Right renal pelvis (tissue), 4 donors: ENCODE measurements at regions not wholly inside any gene's neighbourhood (a gene's known extent, or its start where the extent isn't known, plus 50 kb on each side); places are given as distances from the start of the nearest gene placed in this dataset.

ENCODE experiments used
- DNase-seq, 4 donors: peaks; one replicate each; pipeline ENCODE4 v3.0.0-alpha.2; 2013; ENCODE audit warnings: low read depth in 4 of 4, low spot score in 3 of 4, missing footprints in 1 of 4

GRCh38 chr2:133835821-133836619 is 267.8 kb upstream of the NCKAP5 start:
- DNase-seq = no peak

- no peak for DNase-seq
Observed at GRCh38 chr2:133836691-133837345, 268.6 kb upstream of the NCKAP5 start.

- no peak for DNase-seq
Observed at GRCh38 chr2:133837441-133838094, 269.3 kb upstream of the NCKAP5 start.

- DNase-seq = no peak
Observed at GRCh38 chr2:133838642-133839365, 270.5 kb upstream of the NCKAP5 start.

- DNase-seq = no peak
Observed at GRCh38 chr2:133839677-133840076, 271.4 kb upstream of the NCKAP5 start.

GRCh38 chr2:133840761-133841160 is 272.5 kb upstream of the NCKAP5 start:
- no peak for DNase-seq

- DNase-seq = no peak
Observed at GRCh38 chr2:133841900-133842299, 273.6 kb upstream of the NCKAP5 start.

- no peak for DNase-seq
Observed at GRCh38 chr2:133842446-133842845, 274.2 kb upstream of the NCKAP5 start.

DNA sequence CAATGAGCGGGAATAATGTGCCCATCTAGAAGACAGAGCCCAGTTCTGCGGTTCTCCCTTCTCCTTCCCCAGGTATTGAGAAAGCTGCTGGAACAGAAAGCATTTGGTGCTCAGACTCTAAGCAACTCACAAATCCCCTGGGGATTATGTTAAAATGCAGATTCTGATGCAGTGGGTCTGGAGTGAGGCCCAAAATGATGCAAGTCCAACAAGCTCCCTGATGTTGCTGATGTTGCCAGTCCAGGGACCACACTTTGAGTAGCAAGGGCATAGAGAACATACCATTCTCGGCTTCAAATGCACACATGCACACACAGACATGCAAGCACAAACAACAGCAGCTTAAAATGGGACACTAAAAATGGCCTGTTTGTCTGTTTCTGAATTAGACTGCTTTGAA is 274.8 kb upstream of the NCKAP5 start:
- DNase-seq = no peak

DNA sequence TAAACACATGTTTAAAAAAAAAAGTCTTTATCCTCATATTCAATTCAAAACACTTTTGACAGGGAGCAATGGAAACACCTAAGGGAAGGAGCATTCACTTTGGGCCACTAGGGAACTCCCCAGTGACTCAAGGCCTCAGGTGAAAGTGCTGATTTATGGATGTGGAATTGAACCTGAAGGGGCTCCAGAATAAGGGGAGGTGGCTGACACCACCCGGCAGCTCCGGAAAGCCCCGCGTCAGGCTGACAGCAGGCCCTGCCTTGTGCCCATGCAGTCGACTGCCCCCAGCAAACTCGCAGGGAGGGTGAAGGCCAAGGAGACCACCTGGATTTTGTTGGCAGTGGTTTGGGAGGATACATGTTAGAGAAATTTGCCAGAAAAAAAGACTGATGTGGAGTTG is 275.3 kb upstream of the NCKAP5 start:
- DNase-seq = no peak

DNA sequence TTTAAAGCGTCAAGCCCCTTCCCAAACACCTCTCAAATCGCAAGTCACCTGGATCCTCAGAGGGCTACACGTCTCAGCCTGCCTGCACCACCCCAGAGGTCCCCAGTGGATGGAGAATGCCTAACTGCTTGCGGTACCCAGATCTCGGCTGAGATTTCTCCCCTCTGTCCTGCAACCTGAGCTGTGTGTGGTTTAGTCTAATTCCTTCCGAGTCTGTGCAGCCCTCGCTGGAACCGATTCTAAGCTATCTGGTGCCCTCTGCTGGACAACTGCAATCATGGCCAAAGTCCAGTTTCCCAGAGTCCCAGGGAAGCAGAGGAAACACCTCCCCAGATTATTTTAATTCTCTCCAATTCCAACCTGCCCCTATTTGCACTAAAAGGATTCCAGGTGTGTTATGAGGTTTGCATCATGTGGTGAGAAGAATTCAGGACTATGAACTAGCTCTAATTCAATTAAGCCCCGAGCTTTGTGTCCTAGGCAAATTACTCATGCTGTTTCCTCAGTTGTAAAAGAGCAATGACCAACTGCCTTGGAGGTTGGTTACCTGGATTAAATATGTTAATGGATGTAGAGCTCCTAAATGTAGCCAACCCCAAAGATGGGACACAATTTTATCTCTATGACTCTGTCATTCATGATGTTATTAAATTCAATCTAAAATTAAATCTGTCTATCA is 276.1 kb upstream of the NCKAP5 start:
- DNase-seq = peak; percentile 53 to 58 (median 54)

DNA sequence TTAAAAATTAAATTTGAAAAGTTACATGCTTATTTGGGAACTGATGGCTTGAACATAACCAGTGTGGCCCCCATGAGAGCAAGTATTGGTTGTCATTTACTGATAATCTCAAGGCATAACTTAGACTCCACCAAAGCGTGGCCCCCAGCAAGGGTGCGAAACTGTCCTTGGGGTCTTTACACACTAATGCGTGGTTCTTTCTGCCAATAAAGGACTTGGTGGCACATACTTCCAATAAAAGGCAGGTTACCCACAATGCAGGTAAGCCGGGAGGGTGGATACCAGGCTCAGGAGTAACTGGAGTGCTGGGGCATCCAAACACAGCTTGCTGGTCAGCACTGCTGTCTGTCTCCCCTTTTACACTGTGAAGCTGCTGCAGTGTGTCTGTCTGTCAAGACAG is 278.2 kb upstream of the NCKAP5 start:
- DNase-seq = no peak

- DNase-seq = no peak
Observed at GRCh38 chr2:133847591-133847990, 279.3 kb upstream of the NCKAP5 start.

DNA sequence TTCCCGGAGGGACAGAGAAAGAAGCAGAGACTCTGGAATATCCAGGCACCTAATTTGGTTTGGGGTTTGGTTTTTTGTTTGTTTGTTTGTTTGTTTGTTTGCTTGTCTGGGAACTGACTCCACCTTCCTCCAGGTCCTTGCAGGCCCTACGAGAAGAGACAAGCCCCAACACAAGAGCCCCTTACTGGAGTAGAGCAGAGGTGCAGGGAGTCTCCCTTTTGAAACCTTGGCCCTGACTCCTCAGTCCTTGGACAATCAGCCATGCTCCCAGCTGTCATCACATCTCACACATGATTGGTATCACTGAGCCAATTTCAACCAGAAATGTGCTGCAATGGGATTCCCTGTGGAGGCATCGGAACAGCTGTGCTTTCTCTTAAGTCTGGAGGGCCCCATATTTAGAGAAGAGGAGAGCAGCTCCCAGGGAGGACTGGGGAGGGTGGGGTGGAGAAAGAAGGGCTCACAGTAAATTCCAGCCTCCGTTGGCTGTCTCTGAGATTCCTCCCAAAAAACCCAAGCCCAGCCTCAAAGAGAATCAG is 279.9 kb upstream of the NCKAP5 start:
- DNase-seq = no peak

DNA sequence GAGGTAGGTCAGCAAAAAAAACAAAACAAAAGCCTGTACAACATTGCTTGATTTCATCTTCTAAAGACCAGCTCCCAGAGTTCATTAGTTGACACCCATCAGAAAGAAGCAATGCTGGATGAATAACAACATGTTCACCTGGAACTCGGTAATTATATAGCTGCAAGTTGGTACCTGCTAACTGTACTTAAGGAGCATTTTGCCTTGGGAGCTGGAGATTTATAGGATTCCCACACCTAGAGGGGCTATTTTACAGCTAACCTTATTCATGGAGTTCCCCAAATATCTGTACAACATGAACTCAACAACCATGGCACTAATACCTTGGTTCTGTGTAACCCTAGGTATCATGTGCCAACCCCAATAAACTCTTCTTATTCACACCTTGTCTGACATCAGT is 281.1 kb upstream of the NCKAP5 start:
- DNase-seq = no peak

DNA sequence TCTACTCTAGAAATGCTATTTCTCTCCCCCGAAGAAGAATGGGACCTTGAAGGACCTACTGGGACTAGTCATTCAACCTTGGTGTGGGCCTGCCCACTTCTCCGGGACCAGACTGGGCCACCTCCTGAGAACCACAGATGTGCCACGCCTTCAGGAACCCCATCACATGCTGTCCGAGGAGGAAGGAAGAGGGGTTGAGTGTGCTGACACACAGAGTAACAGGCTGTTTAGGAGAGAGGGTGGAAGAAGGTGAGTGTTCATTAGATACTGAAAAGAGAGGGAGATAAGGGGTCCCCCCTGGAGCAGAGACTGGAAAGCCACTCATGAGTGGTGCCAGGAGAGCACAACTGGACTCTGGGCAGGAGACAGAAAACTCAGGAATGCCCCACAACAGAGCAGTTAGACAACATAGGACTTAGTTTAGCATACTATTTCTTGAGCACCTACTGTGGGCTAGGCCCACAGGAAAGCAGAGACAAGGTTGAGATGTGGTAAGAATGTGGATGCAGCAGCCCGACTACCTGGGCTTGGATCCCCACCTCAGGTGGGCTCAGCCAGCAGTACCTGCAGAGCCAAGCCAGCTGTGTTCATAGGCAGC is 286.4 kb upstream of the NCKAP5 start:
- DNase-seq = no peak

DNA sequence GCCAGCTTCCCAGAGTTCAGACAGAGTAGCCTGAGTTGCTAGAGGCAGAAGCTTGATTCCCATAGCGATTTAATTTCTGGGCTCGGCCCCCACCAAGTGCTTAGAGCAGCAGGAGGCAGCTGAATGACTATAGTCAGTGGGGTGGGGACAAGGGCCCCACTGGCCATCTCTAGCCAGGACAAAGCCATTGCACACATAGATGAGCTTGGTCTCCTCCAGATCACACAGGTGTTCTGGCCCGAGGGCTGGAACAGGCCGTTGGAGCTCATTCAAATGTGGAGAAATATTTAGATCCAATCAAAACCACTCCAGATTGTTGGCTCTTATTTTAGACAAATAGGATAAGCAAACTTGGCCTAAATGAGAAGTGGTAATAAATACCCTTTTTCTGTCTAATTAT is 287.3 kb upstream of the NCKAP5 start:
- DNase-seq = no peak

- DNase-seq = no peak
Observed at GRCh38 chr2:133856678-133857077, 288.4 kb upstream of the NCKAP5 start.

GRCh38 chr2:133859578-133859977 is 291.3 kb upstream of the NCKAP5 start:
- no peak for DNase-seq

- no peak for DNase-seq
Observed at GRCh38 chr2:133862400-133862977, 294.2 kb upstream of the NCKAP5 start.
